ENCODE measurements at regions not wholly inside any gene's neighbourhood (a gene's known extent, or its start where the extent isn't known, plus 50 kb on each side); places are given as distances from the start of the nearest gene placed in this dataset.
"Not testable (repeated sequence)": the region's sequence is repeated elsewhere in the genome, so short reads cannot be mapped to it uniquely, and the experiment has no call there.

DNA sequence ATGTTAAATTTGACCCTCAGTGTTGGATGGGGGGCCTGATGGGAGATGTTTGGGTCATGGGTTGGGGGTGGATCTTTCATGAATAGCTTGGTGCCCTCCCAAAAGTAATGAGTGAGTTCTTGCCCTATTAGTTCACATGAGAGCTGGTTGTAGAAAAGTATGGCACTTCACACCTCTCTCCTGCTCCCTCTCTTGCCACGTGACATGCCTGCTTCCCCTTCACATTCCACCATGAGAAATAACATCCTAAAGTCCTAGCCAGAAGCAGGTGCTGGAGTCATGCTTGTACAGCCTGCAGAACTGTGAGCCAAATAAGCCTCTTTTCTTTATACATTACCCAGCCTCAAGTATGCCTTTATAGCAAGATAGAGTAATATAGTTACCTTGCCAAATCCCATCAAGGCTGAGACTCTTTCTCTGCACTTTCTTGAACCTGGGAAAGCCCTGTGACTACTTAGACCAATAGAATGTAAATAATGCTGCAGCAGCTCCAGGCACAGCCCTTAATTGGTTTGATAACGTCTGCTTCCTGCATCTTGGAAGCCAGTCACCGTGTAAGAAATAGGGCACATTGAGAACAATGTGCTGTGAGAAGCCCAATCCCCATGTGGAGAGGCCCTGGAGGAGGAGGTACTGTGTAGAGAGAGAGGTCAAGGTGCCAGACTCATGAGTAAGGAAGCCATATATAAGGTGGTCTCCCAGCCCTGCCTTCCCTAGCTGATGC is 88.0 kb upstream of the NAMPT start:
- DNase-seq: no peak

DNA sequence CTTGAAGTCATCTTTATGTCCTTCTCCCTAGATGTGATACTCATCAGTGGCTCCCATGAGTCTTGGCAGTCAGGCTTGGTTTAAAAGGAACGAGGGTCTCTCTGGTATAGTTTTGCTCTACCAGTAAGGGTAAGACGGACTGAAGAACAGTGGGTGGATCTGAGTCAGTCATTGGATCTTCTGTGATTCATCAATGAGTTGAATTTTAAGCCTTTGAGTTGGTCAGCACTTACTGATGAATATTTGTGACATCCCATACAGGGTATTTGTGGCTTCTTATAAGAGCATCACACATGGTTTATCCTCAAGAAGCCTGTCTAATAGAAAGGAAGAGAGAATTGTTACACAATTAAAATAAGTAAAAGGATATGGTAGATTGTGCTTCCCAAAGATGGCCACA is 87.3 kb upstream of the NAMPT start:
- DNase-seq: no peak

DNA sequence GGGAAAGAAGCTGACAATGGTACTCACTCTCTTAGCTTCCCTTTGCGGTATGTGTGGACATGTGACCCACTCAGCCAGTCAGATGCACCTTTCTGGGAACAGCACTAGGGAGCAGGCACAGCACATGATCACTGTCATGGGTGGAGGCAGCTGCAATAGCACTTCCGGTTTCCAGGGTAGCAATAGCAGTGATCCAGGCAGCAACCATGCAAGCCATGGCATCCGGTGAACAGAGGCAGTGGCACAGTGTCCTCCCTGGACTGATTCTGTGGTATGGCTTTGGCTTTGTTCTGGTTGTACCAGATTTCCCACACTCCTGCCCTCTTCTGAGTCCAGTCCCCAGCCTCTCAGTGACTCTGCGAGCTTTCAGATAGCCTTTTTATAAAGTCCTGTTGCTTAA is 86.8 kb upstream of the NAMPT start:
- DNase-seq: no peak

DNA sequence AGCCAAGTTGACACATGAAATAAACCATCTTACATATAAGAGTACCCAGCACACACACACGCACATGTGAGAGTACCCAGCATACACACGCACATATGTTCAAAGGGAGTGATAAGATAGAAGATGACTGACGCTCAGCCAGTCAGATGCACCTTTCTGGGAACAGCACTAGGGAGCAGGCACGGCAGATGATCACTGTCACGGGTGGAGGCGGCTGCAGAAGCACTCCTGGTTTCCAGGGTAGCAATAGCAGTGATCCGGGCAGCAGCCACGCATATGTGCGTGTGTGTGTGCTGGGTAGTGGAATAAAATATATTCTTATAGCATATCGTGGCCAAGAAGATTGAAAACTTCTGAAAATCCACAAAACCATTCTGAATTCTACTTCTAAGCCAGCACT is 85.8 kb upstream of the NAMPT start:
- DNase-seq: no peak

DNA sequence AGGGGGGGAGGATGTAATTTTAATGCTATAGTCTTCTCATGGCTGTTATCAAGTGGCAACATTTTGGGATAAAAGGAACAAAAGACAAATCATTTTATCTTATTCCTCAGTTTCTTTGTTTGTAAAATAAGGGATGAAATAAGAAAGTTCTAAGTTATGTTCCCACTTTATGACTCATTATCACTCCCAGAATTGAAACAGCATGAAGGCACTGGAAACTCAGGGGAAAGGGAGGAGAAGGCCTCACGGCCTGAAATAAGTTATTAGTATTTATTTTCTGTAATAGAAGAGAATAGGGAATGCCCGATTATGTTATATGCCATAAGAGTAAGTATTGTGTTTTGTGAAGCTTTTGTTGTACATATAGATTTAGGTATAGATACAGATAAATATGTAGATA is 85.0 kb upstream of the NAMPT start:
- DNase-seq: no peak

DNA sequence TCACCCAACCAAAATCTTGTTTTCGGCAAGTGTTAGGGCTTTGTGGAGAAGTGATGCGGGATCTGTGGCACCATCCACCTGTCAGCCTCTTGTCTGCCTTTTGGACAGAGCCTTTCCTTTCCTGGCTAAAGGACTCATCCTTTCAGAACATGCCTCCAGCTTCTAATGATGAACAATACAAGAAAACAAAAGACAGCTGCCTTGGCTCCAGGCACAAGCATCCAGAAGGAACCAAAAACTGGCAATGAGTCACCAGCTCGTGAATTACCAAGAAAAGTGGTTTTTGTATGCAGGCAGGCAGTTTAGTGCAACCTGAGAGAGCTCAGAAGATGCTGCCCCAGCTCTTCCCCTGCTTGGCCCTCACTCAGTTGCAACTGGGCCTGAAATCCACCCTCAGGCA is 84.6 kb upstream of the NAMPT start:
- no peak for DNase-seq

DNA sequence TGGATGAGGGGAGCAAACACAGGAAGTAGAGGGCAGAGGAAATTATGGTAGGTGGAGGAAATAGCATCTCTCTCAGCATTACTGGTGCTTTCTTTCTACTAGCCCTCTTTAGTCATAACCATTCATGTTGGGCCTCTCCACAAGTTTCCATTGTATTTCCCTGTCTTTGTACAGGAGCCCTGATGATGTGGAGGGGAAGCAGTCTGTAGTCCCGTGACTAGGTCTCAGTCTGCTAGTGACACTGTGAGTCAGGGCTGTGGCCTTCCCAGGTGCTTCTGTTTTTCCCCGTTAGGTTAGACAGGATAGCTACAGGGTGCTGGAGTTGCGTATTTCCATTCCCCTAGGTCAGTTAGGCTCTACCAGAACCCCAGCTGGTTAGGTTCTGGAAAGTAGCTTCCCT is 82.9 kb upstream of the NAMPT start:
- no peak for DNase-seq

DNA sequence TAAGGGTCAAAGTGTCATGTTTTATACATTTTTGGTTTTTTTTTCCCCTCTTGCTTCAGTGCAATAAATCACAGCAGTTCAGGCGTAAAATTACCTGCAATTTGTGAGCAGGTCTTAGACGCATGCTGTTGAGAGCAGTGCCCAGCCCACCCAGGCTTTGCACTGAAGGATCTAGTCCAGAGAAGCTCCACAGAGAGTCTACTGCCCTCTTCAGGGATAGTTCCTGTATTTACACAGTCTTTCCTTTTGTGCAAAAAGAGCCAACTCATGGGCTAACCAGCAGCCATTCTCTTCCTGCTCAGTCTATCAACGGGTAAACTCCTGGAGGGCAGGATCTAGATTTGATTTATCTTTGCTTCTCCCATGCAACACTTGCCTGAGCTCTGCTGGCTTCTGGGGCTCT is 82.2 kb upstream of the NAMPT start:
- no peak for DNase-seq

DNA sequence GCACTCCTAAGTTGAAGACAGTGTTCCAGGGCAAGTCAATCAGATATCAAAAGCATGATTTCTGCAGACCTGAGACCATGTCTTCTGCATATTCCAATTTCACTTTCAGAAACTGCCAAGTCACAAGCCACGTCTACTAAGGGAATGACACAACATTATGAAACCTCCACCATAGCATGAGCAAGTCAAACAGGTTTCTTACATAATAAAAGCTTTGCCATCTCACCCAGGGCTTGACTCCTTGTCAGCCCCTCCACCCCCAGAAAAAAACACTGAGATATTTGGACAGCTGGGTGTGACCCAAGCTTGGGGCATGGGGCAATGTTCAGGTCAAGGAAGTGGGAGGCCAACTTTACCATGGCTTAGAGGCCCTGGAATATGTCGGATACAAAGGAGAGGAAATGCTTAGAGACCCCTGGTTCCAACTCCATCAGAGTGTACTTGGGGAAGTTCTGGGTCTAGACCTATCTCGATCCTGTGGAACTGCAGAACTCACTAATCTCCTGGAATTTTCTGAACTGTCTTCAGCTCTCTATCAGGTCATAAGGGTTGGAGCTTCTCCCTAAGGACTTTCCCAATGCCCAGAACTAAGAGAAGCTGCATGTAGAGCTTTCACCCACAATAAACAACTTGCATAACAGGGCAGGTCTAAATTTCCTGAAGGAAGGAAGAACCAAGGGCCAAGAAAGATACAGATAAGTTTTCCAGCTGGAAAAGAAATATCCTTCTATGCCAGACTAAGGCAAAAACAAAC is 80.6 kb upstream of the NAMPT start:
- DNase-seq: no peak

DNA sequence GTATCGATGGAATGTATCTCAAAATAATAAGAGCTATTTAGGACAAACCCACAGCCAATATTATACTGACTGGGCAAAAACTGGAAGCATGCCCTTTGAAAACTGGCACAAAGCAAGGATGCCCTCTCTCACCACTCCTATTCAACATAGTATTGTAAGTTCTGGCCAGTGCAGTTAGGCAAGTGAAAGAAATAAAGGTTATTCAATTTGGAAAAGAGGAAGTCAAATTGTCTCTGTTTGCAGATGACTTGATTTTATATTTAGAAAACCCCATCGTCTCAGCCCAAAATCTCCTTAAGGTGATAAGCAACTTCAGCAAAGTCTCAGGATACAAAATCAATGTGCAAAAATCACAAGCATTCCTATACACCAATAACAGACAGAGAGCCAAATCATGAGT is 77.7 kb upstream of the NAMPT start:
- not testable (repeated sequence) for DNase-seq

DNA sequence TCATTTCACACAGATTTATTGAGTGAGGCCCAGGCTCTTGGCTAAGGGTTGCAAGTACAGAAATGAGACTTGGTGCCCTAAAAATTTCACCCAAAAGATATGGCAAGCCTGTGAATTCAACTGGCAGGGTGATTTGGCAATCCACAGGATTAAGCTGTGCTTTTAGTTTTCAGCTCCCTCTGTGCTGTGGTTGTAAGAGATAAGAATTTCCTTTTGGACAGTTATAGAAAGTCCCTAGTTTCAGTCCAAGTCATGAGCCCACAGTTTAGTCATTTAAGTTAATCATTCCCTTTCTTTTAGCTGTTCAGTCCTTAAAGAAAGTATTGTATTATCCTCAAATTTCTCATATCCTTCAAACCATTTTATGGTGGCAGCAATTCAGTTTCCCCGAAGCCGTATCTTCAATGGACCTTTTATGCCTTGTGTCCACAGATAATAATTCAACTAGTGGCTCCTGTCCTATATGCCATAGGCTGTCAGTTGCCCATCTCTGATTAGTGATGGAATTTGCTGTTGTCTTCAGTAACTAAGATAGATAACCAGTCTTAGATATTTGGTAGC is 73.4 kb upstream of the NAMPT start:
- no peak for DNase-seq

DNA sequence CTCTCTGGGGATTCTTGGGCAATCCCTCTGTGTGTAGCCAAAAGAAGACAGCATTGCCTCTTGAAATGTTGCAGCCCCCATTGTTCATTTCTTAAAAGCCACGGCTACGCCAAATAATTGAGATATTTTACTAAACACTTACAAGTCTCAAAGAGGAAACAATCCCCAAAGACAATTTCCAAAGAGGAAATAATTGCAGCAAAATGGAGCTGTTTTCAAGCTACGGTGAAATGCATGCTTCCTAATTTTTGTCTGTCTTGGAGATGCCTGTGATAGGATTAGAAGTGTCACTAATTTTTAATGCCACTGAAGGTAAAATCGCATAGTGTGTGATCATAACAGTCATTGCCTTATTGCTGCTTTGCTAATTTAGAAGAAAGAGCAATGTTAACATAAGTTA is 72.9 kb upstream of the NAMPT start:
- DNase-seq: no peak

DNA sequence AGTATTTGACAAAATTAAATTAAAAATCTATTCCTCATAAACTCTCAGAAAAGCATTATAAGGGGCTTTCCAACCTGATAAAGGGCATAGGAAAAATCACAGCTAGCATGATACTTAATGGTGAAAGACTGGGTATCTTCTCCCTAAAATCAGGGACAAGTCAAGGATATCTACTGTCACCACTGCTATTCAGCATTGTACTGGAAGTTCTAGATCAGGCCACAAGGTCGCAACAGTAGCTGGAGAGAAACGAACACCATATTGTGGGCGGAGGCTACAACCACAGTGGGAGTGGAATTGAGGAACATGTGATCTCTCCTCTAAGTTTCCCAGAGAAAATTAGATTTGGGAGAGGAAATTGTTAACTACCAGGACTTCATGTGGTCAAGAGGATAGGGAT is 70.0 kb upstream of the NAMPT start:
- DNase-seq: no peak

DNA sequence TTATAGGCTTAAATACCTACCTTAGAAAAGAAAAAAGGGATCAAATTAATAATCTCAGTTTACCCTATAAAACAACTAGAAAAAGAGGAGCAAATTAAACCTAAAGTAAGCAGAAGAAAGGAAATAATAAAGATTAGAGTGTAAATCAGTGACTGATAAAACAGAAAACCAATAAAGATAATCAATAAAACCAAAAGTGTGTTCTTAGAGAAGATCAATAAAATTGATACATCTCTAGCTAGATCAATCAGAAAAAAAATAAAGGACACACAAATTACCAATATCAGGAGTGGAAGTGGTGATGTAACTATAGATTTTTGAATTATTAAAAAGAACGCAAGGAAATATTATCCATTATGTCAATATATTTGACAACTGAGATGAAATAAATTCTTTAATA is 69.2 kb upstream of the NAMPT start:
- DNase-seq: no peak

DNA sequence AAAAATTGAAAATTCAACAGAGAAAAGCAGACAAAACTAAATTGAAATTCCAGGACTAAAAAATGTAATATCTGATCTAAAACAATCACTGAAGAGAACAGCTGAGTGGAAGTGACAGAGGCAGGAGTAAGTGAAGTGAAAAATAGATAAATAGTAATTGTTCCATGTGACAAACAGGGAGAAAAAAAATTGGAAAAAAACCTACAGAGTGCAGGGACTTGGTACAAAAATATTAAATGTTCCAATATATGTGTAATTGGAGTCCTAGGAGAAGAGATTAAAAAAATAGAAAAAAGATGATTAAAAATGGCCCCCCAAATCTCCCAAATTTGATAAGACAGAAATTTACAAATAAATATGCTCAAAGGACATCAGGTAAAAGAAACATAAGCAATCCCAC is 63.4 kb upstream of the NAMPT start:
- DNase-seq: no peak

DNA sequence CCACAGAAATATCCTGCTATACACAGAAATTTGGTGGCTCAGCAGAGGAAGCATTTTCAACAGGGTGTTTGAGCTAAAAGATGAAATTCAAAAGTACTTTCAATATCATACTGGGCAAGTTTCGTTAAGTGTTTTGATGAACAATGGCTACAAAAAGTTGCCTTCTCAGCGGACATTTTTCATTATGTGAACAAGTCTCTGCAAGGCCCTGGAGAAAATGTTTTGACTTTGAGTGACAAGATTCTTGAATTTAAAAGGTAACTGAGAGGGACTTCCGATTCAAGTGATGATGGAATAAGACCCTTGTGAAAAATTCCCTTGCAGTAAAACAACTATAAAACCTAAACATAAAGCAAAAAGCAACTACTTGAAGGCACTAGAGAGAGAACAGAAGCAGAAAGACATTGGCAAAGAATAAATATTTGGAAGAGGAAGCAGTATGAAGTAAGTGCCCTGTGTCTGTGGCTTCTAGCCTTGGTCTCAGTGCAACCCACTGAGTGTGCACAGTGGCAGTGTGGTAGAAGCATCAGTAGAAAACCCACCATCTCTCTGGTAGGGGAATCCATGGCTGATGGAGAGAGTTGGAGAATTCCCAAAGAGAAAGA is 62.5 kb upstream of the NAMPT start:
- no peak for DNase-seq

DNA sequence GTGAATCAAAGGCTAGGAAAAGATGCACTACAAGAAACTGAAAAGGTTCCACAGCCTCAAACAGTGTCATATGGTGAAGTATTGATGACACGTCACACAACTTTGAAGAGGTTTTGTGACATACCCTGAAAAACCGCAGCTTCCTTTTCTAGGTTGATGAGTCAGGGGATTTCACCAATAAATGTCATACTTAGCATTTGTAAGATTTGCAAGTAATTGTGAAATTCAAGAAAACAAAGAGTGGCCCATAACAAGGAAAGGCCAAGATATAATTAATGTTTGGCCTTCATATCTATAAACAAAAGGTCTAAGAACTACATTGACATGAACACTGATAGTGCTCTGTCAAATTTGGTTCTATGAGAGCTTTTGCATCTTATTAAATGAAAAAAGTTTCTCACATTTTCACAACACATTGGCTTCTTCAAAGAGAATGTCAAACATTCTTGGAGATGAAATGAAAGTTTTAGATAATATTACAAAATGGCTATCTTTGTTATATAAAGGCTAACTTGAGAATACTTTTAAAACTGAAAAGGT is 62.0 kb upstream of the NAMPT start:
- no peak for DNase-seq

DNA sequence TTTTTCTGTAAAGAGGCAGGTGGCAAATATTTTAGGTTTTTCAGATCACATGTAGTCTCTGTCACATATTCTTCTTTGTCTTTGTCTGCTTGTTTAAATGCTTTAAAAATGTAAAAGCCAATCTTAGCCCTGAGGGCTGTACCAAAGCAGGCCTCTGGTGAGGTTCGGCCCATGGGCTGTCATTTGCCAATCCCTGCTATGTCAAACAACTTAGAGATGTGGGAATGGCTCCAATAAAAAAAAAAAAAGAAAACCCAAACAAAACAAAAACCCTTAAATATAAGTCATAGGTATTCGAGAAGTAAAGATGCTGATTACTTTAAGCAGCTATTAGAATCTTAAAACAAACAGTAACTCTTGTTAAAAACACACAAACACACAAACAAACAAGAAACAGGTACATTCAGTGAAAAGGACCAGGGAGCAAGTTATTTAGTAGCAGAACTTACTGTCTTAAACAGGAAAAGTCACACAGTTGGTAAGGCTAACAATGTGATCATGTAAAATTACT is 61.4 kb upstream of the NAMPT start:
- DNase-seq: no peak

DNA sequence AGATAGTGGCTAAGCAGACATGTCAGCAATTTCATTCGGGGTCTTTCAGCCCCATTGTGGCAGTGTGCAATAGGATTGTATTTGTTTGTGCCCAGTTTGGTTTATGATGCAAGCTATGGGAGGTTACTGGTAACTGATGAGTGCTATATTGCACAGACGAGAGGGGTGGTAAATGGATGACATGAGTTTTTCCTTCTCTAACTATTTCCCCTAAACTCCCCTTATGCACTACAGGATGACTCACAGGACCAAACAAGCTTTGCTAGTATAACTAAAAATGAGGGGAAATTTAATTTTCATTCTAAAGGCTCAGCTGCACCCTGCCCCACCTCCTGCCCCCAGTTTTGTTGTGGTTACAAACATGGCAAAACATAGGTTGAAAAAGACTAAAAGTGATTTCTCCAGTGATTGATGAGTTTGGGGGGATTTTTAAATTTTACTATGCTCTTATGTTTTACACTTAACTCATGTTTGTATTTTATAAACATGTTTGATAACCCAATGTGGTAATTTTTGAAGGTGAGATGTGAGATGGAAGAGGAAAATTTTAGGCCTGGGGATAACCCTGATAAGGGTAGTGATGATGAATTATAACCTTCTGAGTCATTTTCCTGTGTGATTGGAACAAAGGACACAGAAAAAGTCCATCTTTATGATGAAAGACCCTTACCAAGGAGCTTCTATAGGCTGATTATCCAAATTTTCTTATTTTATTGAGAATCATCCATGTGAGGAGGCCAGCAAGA is 60.8 kb upstream of the NAMPT start:
- no peak for DNase-seq

DNA sequence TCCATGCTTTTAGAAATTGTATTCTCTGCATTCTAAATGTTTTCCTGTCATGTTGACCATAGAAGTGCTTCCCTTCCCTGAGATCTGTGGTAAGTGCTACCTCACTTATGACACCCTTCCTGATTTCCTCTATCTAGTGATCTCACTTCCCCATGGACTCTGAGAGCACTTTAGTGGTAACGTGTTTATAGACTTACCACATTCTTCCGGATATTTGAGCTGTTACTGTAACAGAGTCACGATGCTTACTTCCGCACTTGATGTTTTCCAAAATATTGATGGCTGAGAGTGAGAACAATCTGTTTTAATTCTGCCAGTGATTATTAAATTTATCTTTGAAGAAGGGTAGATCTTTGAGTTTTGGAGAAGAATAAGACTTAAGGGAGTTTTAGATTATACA is 60.1 kb upstream of the NAMPT start:
- DNase-seq: no peak

DNA sequence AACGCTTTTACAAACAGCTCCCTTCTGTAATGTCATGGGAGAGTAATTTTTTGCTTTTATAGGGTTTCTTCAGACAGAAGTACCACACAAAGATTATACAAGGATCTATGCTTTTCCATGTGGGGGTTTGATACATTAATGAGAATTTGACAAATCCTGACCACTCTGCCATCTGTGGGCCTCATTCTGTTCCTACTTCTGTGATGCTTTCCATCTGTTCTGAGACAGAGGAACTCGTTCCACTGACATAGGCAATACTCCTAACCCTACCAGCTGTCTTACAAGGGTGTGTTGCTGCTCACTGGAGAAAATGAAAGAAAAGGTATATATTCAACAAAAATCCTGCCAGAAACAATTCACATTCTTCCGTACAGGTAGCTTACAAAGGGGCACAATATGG is 59.4 kb upstream of the NAMPT start:
- DNase-seq: no peak

DNA sequence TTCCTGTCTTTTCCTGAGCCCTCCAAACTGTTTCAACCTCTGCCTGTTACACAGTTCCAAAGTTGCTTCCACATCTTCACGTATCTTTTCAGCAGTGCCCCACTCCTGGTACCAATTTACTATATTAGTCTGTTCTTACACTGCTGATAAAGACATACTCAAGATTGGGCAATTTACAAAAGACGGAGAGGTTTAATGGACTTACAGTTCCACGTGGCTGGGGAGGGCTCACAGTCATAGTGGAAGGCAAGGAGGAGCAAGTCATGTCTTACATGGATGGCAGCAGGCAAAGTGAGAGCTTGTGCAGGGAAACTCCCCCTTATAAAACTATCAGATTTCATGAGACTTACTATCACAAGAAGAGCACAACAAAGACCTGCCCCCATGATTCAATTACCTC is 57.3 kb upstream of the NAMPT start:
- not testable (repeated sequence) for DNase-seq

DNA sequence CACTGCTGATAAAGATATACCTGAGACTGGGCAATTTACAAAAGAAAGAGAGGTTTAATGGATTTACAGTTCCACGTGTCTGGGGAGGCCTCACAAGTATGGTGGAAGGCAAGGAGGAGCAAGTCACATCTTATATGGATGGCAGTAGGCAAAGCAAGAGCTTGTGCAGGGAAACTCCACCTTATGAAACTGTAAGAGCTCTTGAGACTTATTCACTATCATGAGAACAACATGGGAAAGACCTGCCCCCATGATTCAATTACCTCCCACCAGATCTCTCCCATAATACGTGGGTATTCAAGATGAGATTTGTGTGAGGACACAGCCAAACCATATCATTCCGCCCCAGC is 55.4 kb upstream of the NAMPT start:
- not testable (repeated sequence) for DNase-seq

All from NCI-H2107 (cell line).